Gastrocnemius medialis (tissue), 4 donors: ENCODE measurements at regions not wholly inside any gene's neighbourhood (a gene's known extent, or its start where the extent isn't known, plus 50 kb on each side); places are given as distances from the start of the nearest gene placed in this dataset.

Experiments used
- CTCF ChIP-seq, 5 experiments: fragments of 450-650 bp in 3 of 5; fragments of 200-600 bp in 2 of 5; sonication (generic) in 2 of 5; IDR thresholded peaks in 4 of 5; conservative IDR thresholded peaks in 1 of 5; 1 replicate in 4 of 5; 2 replicates in 1 of 5; pipeline ENCODE4 v1.5.1; 2016 to 2019; ENCODE audit warnings: antibody characterized with exemption in 5 of 5, mild to moderate bottlenecking in 3 of 5, moderate library complexity in 3 of 5
- POLR2A ChIP-seq, 2 donors: fragments of 450-650 bp; IDR thresholded peaks; one replicate each; pipeline ENCODE4 v1.6.1; 2017; ENCODE audit warnings: antibody characterized with exemption in 2 of 2, mild to moderate bottlenecking in 2 of 2, moderate library complexity in 2 of 2

DNA sequence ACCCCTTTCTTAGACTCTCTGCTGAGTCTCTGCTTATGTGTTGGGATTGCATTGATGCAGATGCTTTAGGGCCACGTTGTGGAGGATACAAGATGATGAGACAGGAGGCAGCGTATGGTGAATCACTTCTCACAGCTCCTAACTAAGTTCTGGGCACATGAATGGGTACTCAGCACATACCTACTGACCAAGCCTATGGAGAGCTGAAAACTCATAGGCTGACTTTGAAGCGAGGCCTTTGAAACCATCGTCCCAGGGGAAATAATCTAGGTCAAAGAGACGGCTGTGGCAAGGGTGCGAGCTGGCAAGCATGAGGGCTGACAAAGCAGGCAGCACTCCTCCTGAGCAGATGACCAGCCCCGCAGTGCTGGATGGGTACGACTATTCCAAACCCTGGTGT is 180.2 kb upstream of the TNP1 start:
- TF ChIP-seq CTCF (IDR thresholded peaks at IDR 0.05 in 4 of 5, conservative IDR thresholded peaks at IDR 0.05 in 1 of 5) = no peak
- TF ChIP-seq POLR2A (IDR thresholded peaks at IDR 0.05) = no peak
